Stimulated activated naive CD8-positive, alpha-beta T cell treated with anti-CD3 and anti-CD28 coated beads, Interleukin-15, Interleukin-2, amounts not matched to agents 100 U/mL and 50 U/mL, for 24 hours (primary cell): ENCODE measurements at regions not wholly inside any gene's neighbourhood (a gene's known extent, or its start where the extent isn't known, plus 50 kb on each side); places are given as distances from the start of the nearest gene placed in this dataset.

Experiments used
- ATAC-seq: fragments of 150-1000 bp; cut with Tn5 transposase; one replicate; pipeline ENCODE4 v1.10.0; 2021
- DNase-seq: peaks from one replicate; pipeline ENCODE4 v3.0.0; 2021

DNA sequence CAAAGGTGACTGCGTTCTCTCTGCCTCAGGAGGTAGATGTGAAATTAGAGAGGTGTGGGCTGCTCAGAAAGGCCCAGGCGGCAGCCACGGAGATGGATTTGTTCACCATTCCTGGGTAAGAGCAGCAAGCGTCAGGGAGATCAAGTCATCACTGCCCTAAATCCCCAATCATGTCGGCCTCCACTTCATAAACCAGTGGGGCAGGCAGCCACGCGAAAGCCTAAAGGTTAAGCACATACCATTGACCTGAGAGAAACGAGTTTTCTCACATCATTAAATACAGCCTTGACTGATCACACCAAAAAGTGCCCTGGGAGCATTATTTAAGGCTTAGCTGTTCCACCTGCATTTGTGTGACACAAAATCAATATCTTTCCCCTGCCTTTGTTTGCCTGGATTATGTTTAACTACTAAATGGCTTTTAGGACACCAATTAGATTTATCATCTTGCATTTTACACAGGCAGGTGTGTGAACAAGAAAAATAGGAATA, 50.7 kb upstream of the FOXB1 start:
- ATAC-seq (no peak), DNase-seq (no peak)

DNA sequence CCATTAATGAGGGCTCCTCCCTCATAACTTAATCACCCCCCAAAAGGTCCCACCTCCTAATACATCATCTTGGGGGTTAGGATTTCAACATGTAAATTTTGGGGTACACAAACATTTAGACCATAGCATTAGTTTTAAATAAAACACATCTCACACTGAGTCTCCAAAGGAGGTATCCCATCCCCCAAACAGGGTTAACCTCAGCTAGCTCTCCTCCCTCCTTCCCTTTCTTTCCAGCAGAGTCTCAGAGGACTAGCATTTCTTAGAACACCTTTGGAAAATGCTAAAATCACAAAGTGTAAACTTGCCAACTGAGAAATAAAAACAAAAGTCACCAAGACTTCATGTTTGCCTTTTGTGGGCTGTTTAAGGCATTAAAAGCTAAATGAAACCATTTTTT, 51.2 kb upstream of the FOXB1 start:
- no peak for ATAC-seq

GRCh38 chr15:59950603-59951388, 53.3 kb upstream of the FOXB1 start:
- ATAC-seq = no peak

More for the DNA sequence above, 51.2 kb upstream of the FOXB1 start:
- no peak for DNase-seq

DNA sequence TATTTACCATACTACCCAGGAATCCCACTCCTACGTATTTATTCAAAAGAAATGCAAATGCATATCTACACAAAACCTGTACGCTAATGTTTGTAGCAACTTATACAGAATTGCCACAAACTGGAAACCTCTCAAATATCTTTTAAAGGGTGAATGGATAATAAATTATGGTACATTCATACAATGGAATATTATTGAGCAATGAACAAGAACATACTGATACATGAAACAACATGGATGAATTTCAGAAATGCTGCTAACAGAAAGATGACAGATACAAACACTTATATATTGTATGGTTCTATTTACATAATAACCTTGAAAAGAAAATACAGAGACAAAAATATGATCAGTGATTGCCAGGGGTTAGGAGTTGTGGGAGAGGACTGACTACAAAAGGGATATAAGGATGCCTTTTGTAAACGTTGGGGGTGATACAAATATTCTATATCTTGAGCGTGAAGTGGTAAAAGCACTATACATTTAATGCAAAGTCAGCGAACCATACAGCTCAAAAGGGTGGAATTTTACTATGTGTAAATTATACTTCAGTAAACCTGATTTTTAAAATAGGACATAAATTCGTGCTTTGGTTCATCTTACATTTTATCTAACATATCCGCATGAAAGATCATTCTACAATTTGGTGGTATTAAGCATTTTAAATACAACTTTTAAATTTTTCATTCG, 55.0 kb upstream of the FOXB1 start:
- DNase-seq = no peak
- ATAC-seq = no peak

More at GRCh38 chr15:59950603-59951388, 53.3 kb upstream of the FOXB1 start:
- no peak for DNase-seq

DNA sequence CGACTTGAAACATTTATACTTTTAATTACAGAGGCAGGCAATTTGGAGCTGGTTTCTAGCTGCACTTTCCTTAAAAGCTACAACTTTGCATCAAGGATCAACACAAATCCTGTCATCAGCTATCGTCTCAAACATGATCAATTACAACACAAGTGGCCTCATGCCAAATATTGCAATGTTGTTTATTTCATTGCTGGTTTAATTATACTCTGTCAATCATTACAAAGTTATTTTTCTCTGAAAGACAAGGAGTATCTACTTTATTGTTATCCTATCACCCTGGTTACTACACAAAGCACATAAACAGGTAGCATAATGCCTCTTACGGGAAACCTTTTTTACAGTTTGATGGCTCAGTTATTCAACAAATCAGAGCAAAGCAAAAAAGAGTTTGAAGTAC, 58.0 kb upstream of the FOXB1 start:
- ATAC-seq (no peak), DNase-seq (no peak)

GRCh38 chr15:59945036-59945435, 59.1 kb upstream of the FOXB1 start:
- ATAC-seq (no peak), DNase-seq (no peak)

DNA sequence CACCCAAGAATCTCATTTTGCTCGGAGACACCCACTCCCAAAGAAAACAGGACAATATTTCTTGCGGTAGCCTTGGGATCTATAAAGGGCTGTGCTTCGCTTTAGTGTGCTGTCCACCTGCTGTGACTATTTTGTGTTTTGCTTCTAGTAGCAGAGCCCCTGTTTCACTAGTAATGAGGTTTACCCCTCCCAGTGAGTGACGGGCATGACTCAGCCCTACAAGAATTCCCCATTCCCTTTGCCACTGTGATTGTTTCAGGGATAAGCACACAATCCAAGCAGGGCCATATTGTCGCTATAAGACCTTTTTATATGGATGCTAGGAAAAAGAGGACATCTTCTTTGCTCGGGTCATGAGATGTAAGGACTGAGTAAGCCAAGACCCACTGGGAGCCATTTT, 62.5 kb upstream of the FOXB1 start:
- DNase-seq (no peak), ATAC-seq (no peak)

GRCh38 chr15:59940928-59941327, 63.2 kb upstream of the FOXB1 start:
- no peak for DNase-seq
- no peak for ATAC-seq

GRCh38 chr15:59940456-59940855, 63.7 kb upstream of the FOXB1 start:
- no peak for DNase-seq
- no peak for ATAC-seq

- no peak for ATAC-seq
- no peak for DNase-seq
Measured at GRCh38 chr15:59936741-59937140, 67.4 kb upstream of the FOXB1 start.

GRCh38 chr15:59933607-59934006, 70.5 kb upstream of the FOXB1 start:
- ATAC-seq (no peak), DNase-seq (no peak)

DNA sequence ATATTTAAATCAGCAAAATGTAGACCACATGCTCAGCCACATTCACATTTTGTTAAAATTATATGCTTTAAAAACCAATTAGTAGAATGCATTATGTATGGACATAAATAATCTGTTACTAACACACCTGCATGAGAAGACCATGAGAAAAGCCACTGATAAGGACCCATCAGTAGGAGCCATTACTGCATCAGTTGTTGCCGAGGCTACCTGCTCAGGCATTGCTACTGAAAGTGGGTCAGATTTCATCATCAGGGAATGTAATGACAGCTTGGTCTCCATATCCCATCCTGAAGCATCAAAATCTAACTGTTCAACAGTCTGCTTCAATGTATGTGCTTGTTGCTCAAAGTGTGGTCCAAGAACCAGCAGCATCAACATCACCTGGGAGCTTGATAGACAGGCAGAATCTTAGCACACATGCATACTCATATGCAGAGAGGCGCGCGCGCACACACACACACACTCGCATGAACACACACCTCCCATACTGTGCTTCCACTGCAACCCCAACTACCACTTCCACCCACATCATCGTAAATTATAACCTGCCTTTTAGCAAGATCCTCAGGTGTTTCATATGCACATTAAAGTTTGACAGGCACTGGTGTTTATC, 72.4 kb upstream of the FOXB1 start:
- no peak for DNase-seq

DNA sequence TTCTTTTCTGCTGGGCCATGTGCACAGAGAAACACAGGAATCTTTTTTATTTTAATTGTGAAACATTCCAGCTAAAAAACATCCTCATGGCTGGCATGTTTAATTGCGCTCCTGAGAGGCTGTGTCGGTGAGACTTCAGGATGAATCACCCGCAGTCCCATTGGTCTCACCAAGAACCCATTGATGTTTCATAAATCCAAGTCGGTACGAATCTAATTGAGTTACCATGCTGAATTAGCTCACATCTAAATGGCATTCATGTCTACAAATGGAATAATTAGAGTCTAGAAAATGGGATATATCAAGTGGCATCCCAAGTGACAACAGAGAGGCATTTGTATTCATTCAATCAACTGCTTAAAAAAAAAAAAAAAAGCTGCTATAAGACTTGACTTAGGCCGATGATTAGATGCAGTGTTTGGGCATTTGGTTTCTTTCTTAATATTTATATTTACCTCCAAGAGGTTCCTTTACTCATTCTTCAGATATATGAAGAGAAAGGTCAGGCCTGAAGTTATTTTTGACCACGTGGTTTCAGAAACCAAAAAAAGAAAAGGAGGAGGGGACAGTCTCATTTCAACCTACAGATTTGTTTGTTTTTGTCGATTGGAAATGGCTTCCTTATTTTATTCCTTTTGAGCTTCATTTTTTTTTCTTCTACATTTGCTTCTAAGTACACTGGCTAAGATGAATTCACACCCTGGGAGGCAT, 79.1 kb upstream of the FOXB1 start:
- no peak for DNase-seq
- no peak for ATAC-seq

More for the DNA sequence above, 72.4 kb upstream of the FOXB1 start:
- no peak for ATAC-seq

- no peak for DNase-seq
- ATAC-seq = no peak
Measured at GRCh38 chr15:59924096-59924495, 80.0 kb upstream of the FOXB1 start.

- ATAC-seq = no peak
- no peak for DNase-seq
Measured at GRCh38 chr15:59923508-59923907, 80.6 kb upstream of the FOXB1 start.

DNA sequence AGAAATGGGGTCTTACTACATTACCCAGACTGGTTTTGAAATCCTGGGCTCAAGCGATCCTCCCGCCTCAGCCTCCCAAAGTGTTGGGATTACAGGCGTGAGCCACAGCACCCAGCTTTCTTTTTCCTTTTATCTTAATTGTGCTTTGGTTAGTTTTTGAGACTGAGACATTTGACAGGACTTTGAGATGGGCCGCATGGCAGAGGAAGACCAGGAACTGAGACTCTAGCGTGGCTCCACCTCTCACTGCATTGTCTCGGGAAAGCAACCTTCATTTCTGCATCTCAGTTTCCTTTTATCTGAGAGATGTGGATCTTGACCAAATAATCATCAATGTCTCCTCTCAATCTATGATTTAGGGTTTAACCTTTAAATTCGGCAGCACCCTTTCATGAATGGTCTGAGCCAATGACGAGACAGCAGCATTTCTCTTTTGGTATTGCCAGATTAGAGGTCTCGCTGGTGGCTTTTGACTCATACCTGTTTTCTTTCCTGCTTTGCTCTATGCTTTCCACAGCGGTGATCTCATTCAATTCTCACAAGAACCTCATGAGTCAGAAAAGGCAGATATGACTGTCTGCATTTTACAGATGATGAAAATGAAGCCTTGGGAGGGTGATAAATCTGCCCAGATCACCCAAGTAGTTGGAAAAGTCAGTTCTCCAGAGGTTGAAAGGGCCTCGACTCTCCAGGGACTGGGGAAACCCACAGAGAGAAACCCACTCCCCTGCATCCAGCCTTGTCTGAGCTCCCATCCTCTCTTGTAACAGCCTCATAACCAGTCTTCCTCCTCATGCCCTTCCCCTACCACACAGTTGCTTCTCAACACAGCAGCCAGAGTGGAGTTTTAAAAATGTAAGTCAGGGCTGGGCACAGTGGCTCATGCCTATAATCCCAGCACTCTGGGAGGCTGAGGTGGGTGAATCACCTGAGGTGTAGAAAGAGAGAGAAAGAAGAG, 84.8 kb upstream of the FOXB1 start:
- DNase-seq (peak; percentile 50), ATAC-seq (peak; percentile 89)

GRCh38 chr15:59917504-59918157, 86.5 kb upstream of the FOXB1 start:
- DNase-seq (peak; percentile 82), ATAC-seq (peak; percentile 61)

GRCh38 chr15:59906046-59906445, 98.1 kb upstream of the FOXB1 start:
- DNase-seq = no peak
- no peak for ATAC-seq

- DNase-seq = no peak
- ATAC-seq = no peak
Measured at GRCh38 chr15:59905176-59905575, 98.9 kb upstream of the FOXB1 start.

DNA sequence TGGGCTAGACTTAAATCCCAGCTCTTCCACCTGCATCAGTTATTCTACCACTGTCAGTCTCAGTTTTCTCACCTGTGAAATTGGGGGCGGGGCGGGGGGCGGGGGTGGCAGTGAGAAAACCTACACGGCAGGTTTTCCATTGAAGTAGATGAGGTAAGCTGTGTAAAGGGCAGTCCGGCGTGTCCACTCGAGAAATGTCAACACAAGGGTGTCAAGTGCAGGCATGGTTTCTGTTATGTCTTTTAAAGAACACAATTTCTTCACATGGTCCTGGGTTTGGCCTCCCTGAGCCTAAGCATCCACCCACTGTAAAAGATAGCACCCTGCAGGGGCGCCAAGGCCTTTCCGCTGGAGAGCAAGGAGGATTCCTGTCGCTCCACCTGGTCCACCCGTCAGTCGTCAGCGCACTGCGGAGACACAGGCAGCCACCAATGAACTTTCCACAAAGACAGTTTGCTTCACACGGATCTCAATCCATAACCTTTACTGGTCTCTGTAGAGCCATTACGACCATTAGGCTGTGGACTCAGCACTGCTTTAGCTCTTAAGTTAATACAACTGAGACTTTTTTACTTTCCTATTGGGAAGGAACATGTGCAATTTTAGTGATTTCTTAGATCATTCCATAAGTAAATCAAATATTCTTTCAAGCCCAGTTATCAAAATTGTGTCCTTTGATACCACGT, 99.5 kb upstream of the FOXB1 start:
- DNase-seq = no peak
- no peak for ATAC-seq
